IMR-90 (cell line): ENCODE measurements at regions not wholly inside any gene's neighbourhood (a gene's known extent, or its start where the extent isn't known, plus 50 kb on each side); places are given as distances from the start of the nearest gene placed in this dataset.

Experiments
- ATAC-seq: fragments of 200-7000 bp; cut with Tn5 transposase; 2 replicates; pipeline ENCODE4 v1.9.1; 2020; ENCODE audit warnings: low read depth, mild to moderate bottlenecking, moderate library complexity
- BruUV-seq: library from RNA; stranded (reverse); fragments of 400-500 nt; replicated peaks from 2 replicates; lab custom pipeline; 2021; lab: Mats Ljungman, UMichigan
- CTCF ChIA-PET: fragments of 300-600 bp; formaldehyde crosslinking; extraction: SDS; loops from one replicate; lab custom pipeline; 2021; ENCODE audit warnings: antibody characterized with exemption; lab: Yijun Ruan, JAX
- POLR2A ChIA-PET: fragments of 300-600 bp; sonication (Branson Sonifier 250); formaldehyde crosslinking; loops from one replicate; lab custom pipeline; 2022; ENCODE audit warnings: antibody characterized with exemption; ENCODE audit not compliant: unreplicated experiment; lab: Charles Lee
- DNase-seq: peaks from one replicate; pipeline ENCODE4 v3.0.0; 2013
- H2AFZ ChIP-seq: replicated peaks from 2 replicates; pipeline ENCODE3; 2013; ENCODE audit warnings: low read length, mild to moderate bottlenecking; ENCODE audit not compliant: poor library complexity
- H2AK5ac ChIP-seq: 2 replicates; pipeline ENCODE4 v1.6.1; 2013; ENCODE audit warnings: low read depth, low read length, inconsistent platforms
- H2AK9ac ChIP-seq: replicated peaks from 2 replicates; pipeline ENCODE3; 2013; ENCODE audit warnings: mild to moderate bottlenecking, low read depth, low read length, moderate library complexity; ENCODE audit not compliant: poor library complexity
- H2BK120ac ChIP-seq: 2 replicates; pipeline ENCODE4 v1.6.1; 2013; ENCODE audit warnings: low read depth, low read length, inconsistent platforms
- H2BK15ac ChIP-seq: 3 replicates; pipeline ENCODE4 v1.6.1; 2013; ENCODE audit warnings: low read depth, low read length, inconsistent platforms
- H2BK20ac ChIP-seq: 2 replicates; pipeline ENCODE4 v1.6.1; 2013; ENCODE audit warnings: low read depth, mild to moderate bottlenecking, inconsistent platforms, low read length, moderate library complexity
- H2BK5ac ChIP-seq: 2 replicates; pipeline ENCODE4 v1.6.1; 2013; ENCODE audit warnings: mild to moderate bottlenecking, low read depth, low read length, inconsistent platforms; ENCODE audit not compliant: poor library complexity, severe bottlenecking
- H3K14ac ChIP-seq: replicated peaks from 2 replicates; pipeline ENCODE4 v1.6.1; 2013; ENCODE audit warnings: low read depth, low read length, inconsistent platforms
- H3K18ac ChIP-seq: 2 replicates; pipeline ENCODE4 v1.6.1; 2013; ENCODE audit warnings: low read depth, low read length, control low read depth
- H3K23ac ChIP-seq: 2 replicates; pipeline ENCODE4 v1.6.1; 2013; ENCODE audit warnings: low read depth, low read length, inconsistent platforms
- H3K27ac ChIP-seq: 2 replicates; pipeline ENCODE4 v1.5.1; 2013; ENCODE audit warnings: mild to moderate bottlenecking, control low read depth, low read length; ENCODE audit not compliant: insufficient read depth
- H3K27me3 ChIP-seq: 2 replicates; pipeline ENCODE4 v1.6.1; 2013; ENCODE audit warnings: low read length; ENCODE audit not compliant: control insufficient read depth, insufficient read depth
- H3K36me3 ChIP-seq: 2 replicates; pipeline ENCODE4 v1.6.1; 2013; ENCODE audit warnings: low read length, mixed read lengths; ENCODE audit not compliant: control insufficient read depth, insufficient read depth
- H3K4ac ChIP-seq: 2 replicates; pipeline ENCODE4 v1.6.1; 2013; ENCODE audit warnings: low read depth, low read length, inconsistent platforms
- H3K4me1 ChIP-seq: 2 replicates; pipeline ENCODE4 v1.6.1; 2013; ENCODE audit warnings: low read length, mixed read lengths; ENCODE audit not compliant: control insufficient read depth, insufficient read depth
- H3K4me2 ChIP-seq: 2 replicates; pipeline ENCODE4 v1.6.1; 2013; ENCODE audit warnings: low read depth, mild to moderate bottlenecking, control low read depth, low read length, moderate library complexity
- H3K4me3 ChIP-seq: 2 replicates; pipeline ENCODE4 v1.5.1; 2013; ENCODE audit warnings: low read depth, mild to moderate bottlenecking, control low read depth, low read length, moderate library complexity; ENCODE audit not compliant: insufficient read depth
- H3K56ac ChIP-seq: 2 replicates; pipeline ENCODE4 v1.6.1; 2013; ENCODE audit warnings: low read length, inconsistent platforms; ENCODE audit not compliant: insufficient read depth; ENCODE audit errors: extremely low read depth
- H3K79me1 ChIP-seq, 2 experiments: 2 replicates each; pipeline ENCODE4 v1.6.1; 2013; ENCODE audit warnings: low read length in 2 of 2, inconsistent platforms in 1 of 2, low read depth in 1 of 2
- H3K9ac ChIP-seq: 2 replicates; pipeline ENCODE4 v1.6.1; 2013; ENCODE audit warnings: low read depth, low read length, control low read depth
- H3K9me1 ChIP-seq: 2 replicates; pipeline ENCODE4 v1.6.1; 2013; ENCODE audit warnings: low read length, inconsistent platforms; ENCODE audit not compliant: insufficient read depth
- H3K9me3 ChIP-seq: 2 replicates; pipeline ENCODE4 v1.6.1; 2013; ENCODE audit warnings: low read length; ENCODE audit not compliant: control insufficient read depth, insufficient read depth
- H4K20me1 ChIP-seq: 2 replicates; pipeline ENCODE4 v1.6.1; 2013; ENCODE audit warnings: low read length, inconsistent platforms; ENCODE audit not compliant: insufficient read depth
- H4K5ac ChIP-seq: 2 replicates; pipeline ENCODE4 v1.6.1; 2013; ENCODE audit warnings: mild to moderate bottlenecking, low read depth, low read length, control low read depth
- H4K8ac ChIP-seq, 2 experiments: 2 replicates each; pipeline ENCODE4 v1.6.1; 2013; ENCODE audit warnings: low read depth in 2 of 2, low read length in 2 of 2, control low read depth in 1 of 2, inconsistent platforms in 1 of 2
- H4K91ac ChIP-seq: 2 replicates; pipeline ENCODE4 v1.6.1; 2013; ENCODE audit warnings: low read depth, low read length, inconsistent platforms; ENCODE audit not compliant: insufficient read depth
- MAFK ChIP-seq: IDR thresholded peaks from 2 replicates; pipeline ENCODE4 v1.6.1; 2012; ENCODE audit warnings: low read depth, low read length, improper control_type of control experiment
- MAZ ChIP-seq: IDR thresholded peaks from 2 replicates; pipeline ENCODE4 v1.6.1; 2012; ENCODE audit warnings: low read depth, mild to moderate bottlenecking, low read length, improper control_type of control experiment, moderate library complexity, borderline replicate concordance
- MXI1 ChIP-seq: IDR thresholded peaks from 2 replicates; pipeline ENCODE4 v1.6.1; 2012; ENCODE audit warnings: low read depth, mild to moderate bottlenecking, low read length, moderate library complexity, borderline replicate concordance
- RAD21 ChIP-seq: IDR thresholded peaks from 2 replicates; pipeline ENCODE4 v1.6.1; 2012; ENCODE audit warnings: low read length, improper control_type of control experiment
- RCOR1 ChIP-seq: IDR thresholded peaks from 2 replicates; pipeline ENCODE4 v1.6.1; 2012; ENCODE audit warnings: mild to moderate bottlenecking, low read length, improper control_type of control experiment; ENCODE audit not compliant: insufficient replicate concordance
- WGBS, 2 experiments: methylation state at CpG; one replicate each; pipeline versions ENCODE4 v1.1.5 to v1.1.7; 2013; ENCODE audit warnings: missing lambda C conversion rate in 2 of 2; ENCODE audit not compliant: insufficient read length in 1 of 2; ENCODE audit errors: extremely low coverage in 2 of 2; 5-methylcytosine and 5-hydroxymethylcytosine counted together
- dilution Hi-C: fragments of 300-500 bp; cut with HindIII; formaldehyde crosslinking; loops from one replicate; pipeline ENCODE4 v1.14.3; 2018; ENCODE audit warnings: low sequenced_read_pairs; ENCODE audit not compliant: unreplicated experiment
- in situ Hi-C: fragments of 300-500 bp; cut with MboI; formaldehyde crosslinking; loops from 3 replicates; pipeline ENCODE4 v1.14.3; 2019; ENCODE audit warnings: low sequenced_read_pairs, inconsistent platforms, mixed read lengths
- intact Hi-C: fragments of 100-400 bp; cut with micrococcal nuclease; formaldehyde crosslinking; loops from 2 replicates; pipeline ENCODE4 v1.10.0; 2022

DNA sequence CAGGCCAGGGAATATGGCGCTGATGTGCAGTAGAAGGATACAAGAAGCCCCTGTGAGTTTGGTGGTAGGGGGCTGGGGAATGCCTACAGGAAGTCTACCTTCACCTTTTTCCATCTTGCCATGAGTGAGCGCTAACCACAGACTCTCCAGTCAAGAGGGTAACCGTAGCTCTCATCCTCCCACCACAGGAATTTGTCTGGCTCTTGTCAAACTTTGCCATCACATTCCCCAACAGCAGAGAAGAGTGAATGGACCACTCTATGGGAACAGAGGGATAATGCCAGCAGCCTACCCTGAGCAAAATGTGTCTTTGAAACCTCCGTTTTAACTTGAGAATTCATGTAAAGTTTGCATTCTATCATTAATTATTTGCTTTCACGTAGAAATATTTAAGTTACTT, 168.3 kb downstream of the NRP2 start:
- no peaks in the 10 kb centered on the region for H3K9me1 ChIP-seq
- no peak overlapping the region for H3K27ac ChIP-seq
- no peak overlapping the region for H3K9ac ChIP-seq
- H2AK5ac ChIP-seq, result no peak overlapping the region
- no peak overlapping the region for H3K23ac ChIP-seq
- no peak overlapping the region for H2BK120ac ChIP-seq
- H3K4me2 ChIP-seq, result no peak overlapping the region
- no peak for ATAC-seq
- peaks cover 15% of the 10 kb centered on the region for H3K27me3 ChIP-seq
- H3K14ac ChIP-seq, result no peak overlapping the region
- POLR2A ChIA-PET, result no interaction called here
- no peak overlapping the region for H3K4me3 ChIP-seq
- CTCF ChIA-PET, result no interaction called here
- intact Hi-C loops, result no loop called here
- no CpG with 5 or more reads among the region's 5 CpGs for WGBS, 2 experiments
- no peak for TF ChIP-seq RCOR1
- no peak for TF ChIP-seq MXI1
- TF ChIP-seq RAD21, result no peak
- no peak for TF ChIP-seq MAFK
- TF ChIP-seq MAZ, result no peak
- no peaks in the 10 kb centered on the region for H4K20me1 ChIP-seq
- in situ Hi-C loops, result no loop called here
- no peak overlapping the region for H4K8ac ChIP-seq
- no peaks in the 10 kb centered on the region; the same call in 1 of the 2 replicates for H3K9me3 ChIP-seq
- H3K18ac ChIP-seq, result no peak overlapping the region
- dilution Hi-C loops, result no loop called here
- H3K79me1 ChIP-seq, result no peaks in the 10 kb centered on the region
- H3K4ac ChIP-seq, result no peak overlapping the region
- H3K56ac ChIP-seq, result no peak overlapping the region
- H2AK9ac ChIP-seq, result no peak overlapping the region
- no peak overlapping the region for H2BK20ac ChIP-seq
- no peak overlapping the region for H4K91ac ChIP-seq
- H2BK5ac ChIP-seq, result no peak overlapping the region
- H3K36me3 ChIP-seq, result no peaks in the 10 kb centered on the region
- H4K5ac ChIP-seq, result no peak overlapping the region
- H3K4me1 ChIP-seq, result peaks cover 5% of the 10 kb centered on the region; the same call in 1 of the 2 replicates
- no TSS peak for BruUV-seq
- H2BK15ac ChIP-seq, result no peak overlapping the region
- no peak overlapping the region for H2AFZ ChIP-seq
- DNase-seq, result no peak
